HG02763 (cell line): ENCODE measurements at regions not wholly inside any gene's neighbourhood (a gene's known extent, or its start where the extent isn't known, plus 50 kb on each side); places are given as distances from the start of the nearest gene placed in this dataset.
"Not testable (repeated sequence)": the region's sequence is repeated elsewhere in the genome, so short reads cannot be mapped to it uniquely, and the experiment has no call there.

ENCODE experiments used
- ATAC-seq: cut with Tn5 transposase; IDR thresholded peaks from one replicate; pipeline ENCODE4 v1.9.1; 2021; ENCODE audit warnings: mild to moderate bottlenecking, moderate library complexity; ENCODE audit not compliant: unreplicated experiment

DNA sequence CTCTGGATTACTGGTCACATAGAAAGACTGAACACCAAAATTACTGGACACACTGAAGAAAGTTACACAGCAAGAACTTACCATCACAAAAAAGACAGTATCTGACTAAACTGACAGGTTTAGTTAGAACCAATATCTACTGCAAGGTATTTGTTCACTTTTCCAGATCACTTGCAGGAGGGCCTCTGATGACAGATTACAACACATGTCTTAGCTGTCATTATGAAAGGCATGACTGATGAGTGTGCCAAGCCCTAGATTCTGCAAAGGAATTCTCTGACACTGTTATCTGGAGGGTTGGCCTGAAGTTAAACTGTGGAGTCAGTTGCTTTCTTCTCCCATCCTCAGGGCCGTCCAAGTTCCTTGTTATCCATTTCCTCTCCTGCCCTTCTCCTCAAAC is 242.7 kb downstream of the KIF20B start:
- no peak for ATAC-seq

DNA sequence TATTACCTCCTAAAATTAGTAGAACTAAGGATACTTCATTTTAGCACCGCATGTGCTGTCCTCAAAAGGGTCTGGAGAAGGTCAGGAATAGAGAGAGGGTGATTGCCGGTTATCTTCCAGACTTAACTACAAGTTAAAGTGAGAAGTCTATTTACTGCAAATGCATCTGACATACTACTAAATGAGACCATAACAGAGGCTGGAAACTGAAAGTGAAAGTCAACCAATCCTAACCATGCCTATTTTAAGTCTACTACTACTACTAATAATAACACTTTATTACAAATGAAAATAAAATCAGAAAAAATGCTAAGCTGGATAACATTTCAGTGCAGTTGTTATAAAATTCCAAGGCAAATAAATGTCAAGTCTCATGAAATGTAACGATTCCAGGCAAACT is 244.7 kb downstream of the KIF20B start:
- ATAC-seq, result no peak

DNA sequence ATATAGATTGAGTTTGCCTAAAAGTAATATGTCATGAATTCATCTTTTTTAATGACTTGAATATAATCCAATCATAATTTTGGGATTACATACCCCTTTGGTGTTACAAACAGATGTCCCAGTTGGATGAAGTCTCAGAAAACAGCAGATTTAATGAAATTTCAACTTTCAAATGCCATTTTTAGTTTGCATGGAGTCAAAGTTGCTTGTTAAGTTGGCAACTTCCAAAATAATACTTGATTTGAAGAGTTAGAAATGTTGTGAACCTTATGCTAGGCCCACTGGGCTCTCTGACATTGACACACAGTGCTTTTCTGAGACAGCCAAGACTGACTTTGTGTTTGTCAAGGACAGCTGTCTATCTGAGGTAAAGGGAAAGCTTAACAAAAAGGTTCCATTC is 248.1 kb downstream of the KIF20B start:
- no peak for ATAC-seq

DNA sequence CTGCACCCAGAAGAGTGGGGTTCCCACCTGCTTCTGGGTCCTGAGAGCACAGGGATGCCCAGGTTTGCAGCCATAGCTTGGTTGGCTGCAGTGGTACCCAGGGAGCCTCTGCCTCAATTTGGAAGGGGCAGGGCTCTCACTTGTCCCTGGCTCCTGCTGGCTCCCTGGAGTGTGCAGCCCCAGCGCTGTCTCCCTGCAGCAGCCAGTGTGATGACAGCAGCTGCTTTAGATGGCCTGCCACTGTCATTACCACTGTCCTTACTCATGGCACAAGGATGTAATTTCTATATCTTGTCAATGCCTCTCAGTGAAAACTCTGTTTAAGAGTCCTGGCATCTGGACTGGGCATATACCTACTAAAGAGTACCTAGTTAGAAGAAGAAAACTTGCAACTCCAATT is 250.9 kb downstream of the KIF20B start:
- no peak for ATAC-seq

DNA sequence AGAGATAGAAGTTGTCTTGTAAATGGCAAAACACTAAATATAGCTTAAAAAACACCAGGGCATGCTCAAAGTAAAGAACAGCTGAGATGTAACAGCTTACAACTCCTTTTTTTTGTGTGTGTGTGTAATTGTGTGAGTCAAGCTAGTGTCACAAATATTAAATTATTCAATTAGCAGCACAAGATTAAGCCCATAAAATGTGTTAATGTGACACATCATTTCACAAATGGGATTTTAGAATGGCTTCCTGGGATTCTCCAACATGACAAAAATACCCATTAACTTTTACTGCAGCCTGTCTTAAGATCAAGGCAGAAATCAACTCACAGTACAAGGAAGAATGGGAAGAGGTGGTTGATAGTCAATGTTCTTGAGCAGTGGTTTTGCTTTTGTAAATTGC is 251.4 kb downstream of the KIF20B start:
- ATAC-seq, result no peak

DNA sequence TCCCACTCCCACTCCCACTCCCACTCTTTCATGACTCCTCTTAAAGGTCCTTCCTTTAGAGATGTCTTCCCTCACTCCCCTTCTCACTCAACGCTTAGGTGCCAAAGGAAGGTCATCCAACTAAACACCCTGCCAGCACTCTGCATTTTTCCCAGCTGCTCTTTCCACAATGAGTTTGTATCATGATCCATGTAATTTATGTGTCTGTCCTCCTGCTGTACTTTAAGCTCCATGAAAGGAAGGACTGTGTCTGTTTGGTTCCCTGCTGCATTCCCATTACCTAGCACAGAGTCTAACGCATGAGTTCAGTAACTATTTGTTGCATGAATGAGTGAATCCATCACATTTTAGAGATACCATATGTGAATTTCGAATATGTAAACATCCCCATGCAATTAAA is 252.7 kb downstream of the KIF20B start:
- no peak for ATAC-seq

DNA sequence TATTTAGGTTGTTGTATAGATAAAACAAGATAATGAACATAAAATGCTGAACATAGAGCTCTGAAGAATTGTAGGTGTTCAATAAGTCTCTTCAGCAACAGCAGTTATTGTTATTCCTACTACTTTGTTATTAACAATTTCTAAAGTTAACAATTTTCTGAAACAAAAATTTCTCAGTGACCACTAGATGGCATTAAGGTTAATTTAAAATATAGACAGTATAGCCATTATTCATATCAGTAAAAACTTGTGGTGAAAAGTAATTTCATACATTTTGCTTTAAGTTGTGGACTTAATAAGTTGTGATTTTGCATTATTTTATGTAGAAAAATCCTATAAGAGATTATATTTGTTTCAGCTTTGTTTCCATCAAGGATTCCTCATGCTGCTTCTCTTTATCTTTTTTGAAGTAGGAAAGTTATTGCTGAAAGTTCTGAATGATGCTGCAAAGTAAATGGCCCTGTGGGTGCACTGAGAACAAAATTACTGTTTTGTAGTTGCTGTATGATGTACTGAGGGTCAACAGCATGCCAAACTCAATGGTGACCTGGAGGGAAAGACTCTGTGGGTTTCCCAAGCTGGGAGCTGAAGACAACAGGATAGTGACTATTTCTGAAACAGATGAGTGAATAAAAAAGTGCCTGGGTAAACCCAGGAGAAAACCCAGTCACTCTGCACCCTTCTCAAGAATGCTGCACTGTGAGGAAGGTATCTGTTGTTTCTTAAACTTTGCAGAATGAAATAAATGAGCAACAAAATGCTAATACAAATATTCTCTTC is 253.6 kb downstream of the KIF20B start:
- no peak for ATAC-seq

DNA sequence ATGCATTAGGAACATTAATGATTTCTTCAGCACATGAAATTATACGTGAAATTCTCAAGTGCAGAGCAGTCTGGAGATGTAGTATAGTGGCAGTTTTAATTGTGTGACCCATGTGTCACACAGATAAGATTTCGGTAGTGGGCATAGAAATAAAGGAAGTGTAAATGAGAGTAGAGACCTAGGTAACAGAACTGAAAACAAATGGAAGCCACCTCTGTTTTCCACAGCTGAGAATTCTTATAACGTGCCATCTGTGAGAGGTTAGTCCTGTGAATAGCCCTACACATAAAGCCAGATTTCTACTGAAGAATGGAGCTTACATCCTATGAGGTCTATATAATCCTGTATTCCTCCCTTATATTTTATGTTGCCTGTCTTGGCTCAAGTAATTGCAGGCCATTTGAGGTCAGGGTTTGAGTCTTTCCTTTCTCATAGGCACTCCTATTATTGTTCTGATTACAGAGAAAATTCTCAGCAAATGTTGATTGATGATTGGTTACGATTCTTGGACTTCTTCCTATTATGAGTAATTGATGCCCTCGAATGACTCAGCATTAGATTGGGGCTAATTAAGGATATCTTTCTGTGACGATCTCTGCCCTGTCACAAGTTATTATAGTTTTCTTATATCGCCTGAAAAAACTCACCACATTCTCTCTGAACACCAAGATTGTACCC is 258.2 kb downstream of the KIF20B start:
- ATAC-seq, result no peak

DNA sequence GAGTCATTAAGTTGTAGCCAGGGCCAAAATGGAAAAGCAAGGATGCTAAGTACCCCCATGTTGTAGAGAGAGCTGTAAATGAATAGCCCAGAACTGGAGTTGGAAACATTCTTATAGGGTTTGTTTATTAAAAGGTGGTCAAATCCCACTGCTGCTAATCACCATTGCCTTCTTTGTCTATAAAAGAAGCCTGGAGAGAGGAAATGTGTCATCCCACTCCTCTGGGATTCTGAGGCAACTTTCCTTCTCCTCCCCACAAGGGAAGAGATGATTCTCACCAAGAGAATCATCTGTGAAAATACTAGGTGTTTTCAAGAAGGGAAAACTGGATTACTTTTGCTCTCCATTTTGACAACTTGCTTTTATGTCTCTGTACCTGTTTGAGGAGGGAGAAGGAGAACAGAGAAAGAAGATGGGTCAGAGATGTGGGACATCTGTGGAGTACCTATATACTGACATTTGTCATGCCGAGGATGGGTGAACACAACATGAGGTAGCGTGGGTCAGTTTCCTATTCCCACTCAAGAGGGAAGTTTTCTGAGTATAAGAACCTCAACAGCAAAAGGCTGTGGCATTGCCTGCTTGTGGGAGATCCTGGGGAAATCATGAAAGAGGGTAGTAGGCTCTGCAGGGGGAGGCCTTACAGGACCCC is 262.2 kb downstream of the KIF20B start:
- ATAC-seq, result no peak

DNA sequence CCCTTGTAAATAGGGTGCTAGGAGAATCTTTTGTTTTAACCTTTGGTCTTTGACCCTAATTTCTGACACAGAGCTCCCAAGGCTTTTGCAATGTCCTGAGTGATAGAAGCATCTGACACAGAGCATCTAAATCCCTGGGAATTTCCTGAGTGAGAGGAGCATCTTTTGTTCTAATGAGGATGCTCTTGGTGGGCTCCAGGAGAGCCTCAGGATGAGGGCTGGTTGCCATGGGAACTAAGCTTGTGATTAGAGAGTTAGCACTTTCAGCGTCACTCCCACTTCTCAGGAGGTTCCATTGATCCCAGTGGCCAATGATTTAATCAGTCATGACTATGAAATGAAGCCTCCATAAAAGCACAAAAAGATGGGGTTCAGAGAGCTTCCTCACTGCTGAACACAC is 264.8 kb downstream of the KIF20B start:
- no peak for ATAC-seq

DNA sequence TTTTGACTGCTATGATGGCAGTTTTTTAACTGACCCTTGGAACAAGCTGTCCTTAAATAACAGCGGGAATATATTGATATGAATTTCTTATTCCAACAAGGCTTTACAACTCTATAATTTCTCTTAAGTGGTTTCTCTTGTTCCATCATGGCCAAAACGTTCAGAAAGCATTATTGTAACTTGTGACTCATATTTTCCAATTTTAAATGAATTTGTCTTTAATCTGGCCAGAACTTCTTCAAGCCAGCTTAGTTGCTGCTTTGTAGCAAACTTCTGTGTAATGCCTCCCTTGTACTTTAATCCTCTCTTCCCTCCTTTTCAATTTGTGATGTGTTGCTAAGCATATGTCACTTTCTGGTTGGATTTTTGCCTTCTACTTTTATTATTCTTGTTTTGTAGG is 271.9 kb downstream of the KIF20B start:
- no peak for ATAC-seq

DNA sequence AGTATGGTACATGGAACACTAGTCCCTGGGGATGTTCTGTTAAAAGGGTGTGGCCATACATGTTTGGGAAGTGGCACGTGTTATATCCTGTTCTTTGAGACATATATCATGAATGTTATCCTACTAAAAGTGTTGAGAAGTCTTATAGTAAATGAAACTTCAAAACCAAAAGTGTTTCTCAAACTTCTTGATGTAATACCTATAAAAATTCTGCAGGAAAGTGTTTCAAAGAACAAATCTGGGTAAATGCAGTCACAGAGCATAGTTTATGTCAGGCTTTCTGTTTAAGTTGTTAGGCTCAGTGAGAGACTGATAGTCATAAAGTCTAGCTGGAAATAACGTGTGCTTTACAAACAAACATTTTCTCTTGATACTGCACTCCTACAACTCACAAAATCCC is 273.7 kb downstream of the KIF20B start:
- no peak for ATAC-seq

DNA sequence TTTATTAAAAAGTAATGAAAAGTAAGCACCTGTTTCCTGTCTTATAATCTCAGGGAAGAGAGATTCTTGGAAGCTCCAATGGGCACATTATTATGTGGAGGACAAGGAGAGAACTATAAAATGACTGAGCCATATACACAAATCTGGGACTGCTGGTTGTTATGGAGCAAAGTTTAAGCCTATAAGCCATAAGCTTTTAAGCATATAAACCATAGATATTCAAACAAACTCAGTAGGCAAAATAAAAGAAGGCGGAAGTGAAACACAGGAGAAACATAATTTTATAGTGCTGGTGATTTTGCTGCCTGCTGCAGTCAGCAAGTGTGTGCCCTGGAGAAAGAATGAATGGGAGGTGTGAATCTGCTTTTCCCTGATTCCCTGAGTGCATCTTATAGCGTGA is 274.4 kb downstream of the KIF20B start:
- ATAC-seq, result no peak

DNA sequence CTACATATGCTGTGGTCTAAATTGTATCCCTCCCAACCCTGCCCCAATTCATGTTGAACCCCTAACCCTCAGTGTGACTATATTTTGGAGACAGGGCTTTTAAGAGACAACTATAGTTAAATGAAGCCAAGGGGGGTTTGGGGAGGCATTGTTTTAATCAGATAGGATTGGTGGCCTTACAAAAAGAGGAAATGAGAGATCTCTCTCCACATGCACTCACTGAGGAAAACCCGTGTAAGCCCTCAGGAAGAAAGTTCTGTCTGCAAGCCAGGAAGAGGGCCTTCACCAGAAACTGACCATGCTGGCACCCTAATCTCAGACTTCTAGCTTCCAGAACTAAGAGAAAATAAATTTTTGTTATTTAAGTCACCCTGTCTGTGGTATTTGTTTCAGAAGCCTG is 276.7 kb downstream of the KIF20B start:
- ATAC-seq, result no peak

DNA sequence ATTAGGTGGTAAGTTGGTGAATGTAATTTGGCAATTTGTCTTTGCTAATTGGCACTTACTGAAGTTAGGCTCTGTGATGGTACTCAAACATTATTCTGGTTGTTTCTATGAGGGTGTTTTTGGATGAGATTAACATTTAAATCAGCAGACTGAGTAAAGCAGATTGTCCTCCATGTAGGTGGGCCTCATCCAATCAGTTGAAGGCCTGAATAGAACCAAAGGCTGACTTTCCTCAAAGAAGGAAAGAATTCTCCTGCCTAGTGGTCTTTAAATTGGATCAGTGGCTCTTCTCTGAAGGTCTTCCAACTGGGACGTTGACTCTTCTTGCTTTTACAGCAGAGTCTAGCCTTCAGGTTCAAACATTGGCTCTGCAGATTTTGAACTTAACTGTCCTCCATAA is 278.3 kb downstream of the KIF20B start:
- ATAC-seq, result no peak

DNA sequence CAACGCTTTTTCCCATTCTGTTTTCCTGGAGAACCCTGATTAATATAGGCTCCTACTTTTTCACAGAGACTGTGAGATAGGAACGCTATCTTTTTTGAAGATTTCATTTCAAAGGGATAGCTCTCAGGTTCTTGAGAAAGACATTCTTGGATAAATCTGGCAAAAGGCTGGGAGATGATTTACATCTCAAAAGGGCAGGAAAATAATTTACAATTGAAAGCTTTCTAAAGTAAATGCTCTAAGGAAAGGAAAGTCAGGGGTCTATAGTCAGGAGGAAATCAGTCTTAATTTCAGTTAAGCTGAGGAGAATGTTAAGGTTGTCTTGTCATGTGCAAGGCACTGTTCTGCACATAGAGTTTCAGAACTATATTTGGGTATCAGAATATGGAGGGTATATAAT is 278.8 kb downstream of the KIF20B start:
- no peak for ATAC-seq

DNA sequence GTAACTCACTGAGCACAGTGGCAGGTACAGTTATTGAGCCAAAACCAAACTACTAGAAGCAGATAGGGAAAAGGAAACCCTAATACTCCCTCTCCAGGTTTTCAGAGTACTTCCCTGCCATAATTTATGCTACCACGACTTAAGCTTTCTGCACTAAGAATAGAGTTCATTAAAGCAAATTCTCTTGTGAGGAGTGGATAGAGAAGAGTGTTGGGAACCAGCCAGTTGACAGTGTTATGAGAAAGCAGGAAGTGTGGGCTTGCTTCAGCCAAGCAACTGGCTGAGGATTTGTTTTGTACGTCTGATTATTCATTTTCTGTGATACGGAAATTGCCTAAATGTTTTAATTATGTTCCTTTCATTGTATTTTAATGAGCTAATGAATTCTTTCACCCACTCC is 280.5 kb downstream of the KIF20B start:
- ATAC-seq, result no peak

DNA sequence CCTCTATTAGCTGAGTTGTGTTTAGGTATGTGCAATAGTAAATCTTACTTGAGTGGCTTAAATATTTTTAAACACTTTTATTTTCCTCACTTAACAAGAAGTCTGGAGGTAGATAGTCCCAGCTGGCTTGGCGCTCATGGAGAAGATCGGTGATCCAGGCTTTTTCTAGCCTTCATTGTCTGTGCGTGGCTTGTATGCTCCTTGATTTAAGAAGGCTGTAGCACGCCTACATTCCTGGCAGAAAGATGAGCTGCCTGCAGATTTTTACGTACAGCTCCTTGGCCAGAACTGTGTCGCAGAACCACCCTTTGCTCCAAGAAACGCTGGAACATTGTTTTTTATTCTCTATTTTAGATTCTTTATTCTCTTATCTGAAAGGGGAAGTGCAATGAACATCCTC is 284.1 kb downstream of the KIF20B start:
- ATAC-seq, result no peak

DNA sequence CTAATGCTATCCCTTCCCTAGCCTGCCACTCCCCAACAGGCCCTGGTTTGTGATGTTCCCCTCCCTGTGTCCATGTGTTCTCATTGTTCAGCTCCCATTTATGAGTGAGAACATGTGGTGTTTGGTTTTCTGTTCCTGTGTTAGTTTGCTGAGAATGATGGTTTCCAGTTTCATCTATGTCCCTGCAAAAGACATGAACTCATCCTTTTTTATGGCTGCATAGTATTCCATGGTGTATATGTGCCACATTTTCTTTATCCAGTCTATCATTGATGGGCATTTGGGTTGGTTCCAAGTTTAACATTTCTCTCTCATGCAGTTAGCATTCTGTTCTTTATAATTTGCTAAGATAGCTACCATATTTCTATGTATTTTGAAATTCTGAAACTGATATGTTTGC is 287.0 kb downstream of the KIF20B start:
- not testable (repeated sequence) for ATAC-seq

DNA sequence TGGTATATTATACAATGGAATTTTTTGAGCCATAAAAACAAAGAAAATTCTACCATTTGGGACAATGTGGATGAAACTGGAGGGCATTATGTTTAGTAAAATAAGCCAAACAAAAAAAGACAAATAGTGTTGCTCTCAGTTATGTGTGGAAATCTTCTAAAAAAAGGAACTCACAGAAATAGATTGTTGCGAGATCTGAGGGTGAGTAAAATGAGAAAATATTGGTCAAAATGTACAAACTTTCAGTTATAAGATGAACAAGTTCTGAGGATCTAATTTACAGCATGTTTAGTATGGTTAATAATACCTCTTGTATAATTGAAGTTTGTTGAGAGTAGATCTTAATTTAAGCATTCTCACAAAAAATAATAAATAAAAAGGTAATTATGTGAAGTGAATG is 291.2 kb downstream of the KIF20B start:
- ATAC-seq, result no peak

DNA sequence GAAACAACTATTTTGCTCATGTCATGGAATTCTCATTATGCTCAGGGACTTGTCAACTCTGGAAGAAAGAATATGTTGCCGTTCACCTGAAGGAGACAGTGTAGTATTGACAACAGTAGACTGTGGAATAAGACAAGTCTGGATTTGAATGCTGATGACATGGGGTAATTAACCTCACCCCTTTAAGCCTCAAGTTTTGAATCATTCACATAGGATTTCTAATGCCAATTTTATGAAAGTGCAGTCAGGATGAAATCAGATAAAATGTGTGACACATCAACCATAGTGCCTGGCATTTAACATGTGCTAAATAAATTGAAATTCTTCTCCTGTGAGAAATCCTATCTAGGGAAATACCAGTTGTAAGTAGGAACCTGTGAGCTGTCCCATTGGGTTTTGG is 305.8 kb downstream of the KIF20B start:
- ATAC-seq, result no peak

DNA sequence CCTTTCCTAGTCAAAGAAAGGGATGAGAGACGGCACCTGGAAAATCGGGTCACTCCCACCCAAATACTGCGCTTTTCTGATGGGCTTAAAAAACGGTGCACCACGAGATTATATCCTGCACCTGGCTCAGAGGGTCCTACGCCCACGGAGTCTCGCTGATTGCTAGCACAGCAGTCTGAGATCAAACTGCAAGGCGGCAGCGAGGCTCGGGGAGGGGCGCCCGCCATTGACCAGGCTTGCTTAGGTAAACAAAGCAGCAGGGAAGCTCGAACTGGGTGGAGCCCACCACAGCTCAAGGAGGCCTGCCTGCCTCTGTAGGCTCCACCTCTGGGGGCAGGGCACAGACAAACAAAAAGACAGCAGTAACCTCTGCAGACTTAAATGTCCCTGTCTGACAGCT is 309.9 kb downstream of the KIF20B start:
- not testable (repeated sequence) for ATAC-seq
